ENCODE measurements at regions not wholly inside any gene's neighbourhood (a gene's known extent, or its start where the extent isn't known, plus 50 kb on each side); places are given as distances from the start of the nearest gene placed in this dataset.

GRCh38 chr18:6644836-6645627 is 84.5 kb upstream of the ARHGAP28 start:
- no peaks in the 10 kb centered on the region for H3K36me3 ChIP-seq
- no peaks in the 10 kb centered on the region for H3K27me3 ChIP-seq
- H3K27ac ChIP-seq: no peak overlapping the region
- H3K4me3 ChIP-seq: no peak overlapping the region
- DNase-seq: no peak
- H3K9me3 ChIP-seq: no peaks in the 10 kb centered on the region
- no peak for TF ChIP-seq CTCF (IDR thresholded peaks at IDR 0.05)
- TF ChIP-seq POLR2A (IDR thresholded peaks at IDR 0.05): no peak
- no peaks in the 10 kb centered on the region for H3K4me1 ChIP-seq

GRCh38 chr18:6646801-6647200 is 82.7 kb upstream of the ARHGAP28 start:
- Histone ChIP-seq H3K36me3 (no peaks in the 10 kb centered on the region), H3K4me1 (no peaks in the 10 kb centered on the region), H3K27me3 (no peaks in the 10 kb centered on the region), H3K4me3 (no peak overlapping the region), H3K27ac (no peak overlapping the region), H3K9me3 (no peaks in the 10 kb centered on the region)
- no peak for TF ChIP-seq CTCF (IDR thresholded peaks at IDR 0.05)
- TF ChIP-seq POLR2A (IDR thresholded peaks at IDR 0.05): no peak
- no peak for DNase-seq

- DNase-seq: no peak
- H3K27ac ChIP-seq: no peak overlapping the region
- no peak overlapping the region for H3K4me3 ChIP-seq
- H3K27me3 ChIP-seq: no peaks in the 10 kb centered on the region
- H3K9me3 ChIP-seq: no peaks in the 10 kb centered on the region
- TF ChIP-seq POLR2A (IDR thresholded peaks at IDR 0.05) (no peak), CTCF (IDR thresholded peaks at IDR 0.05) (no peak)
- H3K36me3 ChIP-seq: no peaks in the 10 kb centered on the region
- no peaks in the 10 kb centered on the region for H3K4me1 ChIP-seq
Observed at GRCh38 chr18:6648581-6648980, 80.9 kb upstream of the ARHGAP28 start.

GRCh38 chr18:6649421-6650126 is 79.9 kb upstream of the ARHGAP28 start:
- H3K27ac ChIP-seq: no peak overlapping the region
- no peaks in the 10 kb centered on the region for H3K4me1 ChIP-seq
- TF ChIP-seq POLR2A (IDR thresholded peaks at IDR 0.05) (no peak), CTCF (IDR thresholded peaks at IDR 0.05) (no peak)
- H3K27me3 ChIP-seq: no peaks in the 10 kb centered on the region
- no peak overlapping the region for H3K4me3 ChIP-seq
- H3K9me3 ChIP-seq: no peaks in the 10 kb centered on the region
- no peak for DNase-seq
- no peaks in the 10 kb centered on the region for H3K36me3 ChIP-seq

GRCh38 chr18:6650127-6650507 is 79.4 kb upstream of the ARHGAP28 start:
- Histone ChIP-seq H3K36me3 (no peaks in the 10 kb centered on the region), H3K27ac (no peak overlapping the region), H3K4me3 (no peak overlapping the region), H3K27me3 (no peaks in the 10 kb centered on the region), H3K9me3 (no peaks in the 10 kb centered on the region), H3K4me1 (no peaks in the 10 kb centered on the region)
- DNase-seq: no peak
- no peak for TF ChIP-seq CTCF (IDR thresholded peaks at IDR 0.05)
- no peak for TF ChIP-seq POLR2A (IDR thresholded peaks at IDR 0.05)
